HG02642 (cell line): ENCODE measurements at regions not wholly inside any gene's neighbourhood (a gene's known extent, or its start where the extent isn't known, plus 50 kb on each side); places are given as distances from the start of the nearest gene placed in this dataset.
"Not testable (repeated sequence)": the region's sequence is repeated elsewhere in the genome, so short reads cannot be mapped to it uniquely, and the experiment has no call there.

ENCODE experiments used
- ATAC-seq: cut with Tn5 transposase; IDR thresholded peaks from one replicate; pipeline ENCODE4 v1.9.1; 2021; ENCODE audit warnings: mild to moderate bottlenecking; ENCODE audit not compliant: unreplicated experiment, poor library complexity

GRCh38 chr13:65633806-65634205 is 1596.3 kb downstream of the PCDH9 start:
- no peak for ATAC-seq

GRCh38 chr13:65631078-65631477 is 1599.1 kb downstream of the PCDH9 start:
- no peak for ATAC-seq

- ATAC-seq = no peak
These were observed 1600.2 kb downstream of the PCDH9 start for GRCh38 chr13:65629926-65630325.

GRCh38 chr13:65623148-65623547 is 1607.0 kb downstream of the PCDH9 start:
- ATAC-seq = no peak

- ATAC-seq = no peak
These were observed 1614.6 kb downstream of the PCDH9 start for GRCh38 chr13:65615506-65615905.

- peak; percentile 62 for ATAC-seq
These were observed 1617.1 kb downstream of the PCDH9 start for GRCh38 chr13:65613004-65613403.

- no peak for ATAC-seq
These were observed 1620.8 kb downstream of the PCDH9 start for GRCh38 chr13:65609350-65609749.

GRCh38 chr13:65606622-65607021 is 1623.5 kb downstream of the PCDH9 start:
- no peak for ATAC-seq

- ATAC-seq = no peak
These were observed 1624.7 kb downstream of the PCDH9 start for GRCh38 chr13:65605396-65605795.

- no peak for ATAC-seq
These were observed 1627.0 kb downstream of the PCDH9 start for GRCh38 chr13:65603160-65603559.

- no peak for ATAC-seq
These were observed 1628.3 kb downstream of the PCDH9 start for GRCh38 chr13:65601855-65602254.

- ATAC-seq = no peak
These were observed 1629.4 kb downstream of the PCDH9 start for GRCh38 chr13:65600702-65601101.

- ATAC-seq = no peak
These were observed 1632.0 kb downstream of the PCDH9 start for GRCh38 chr13:65597839-65598818.

- no peak for ATAC-seq
These were observed 1634.2 kb downstream of the PCDH9 start for GRCh38 chr13:65595916-65596315.

GRCh38 chr13:65594298-65594781 is 1635.8 kb downstream of the PCDH9 start:
- no peak for ATAC-seq

GRCh38 chr13:65593298-65593874 is 1636.8 kb downstream of the PCDH9 start:
- no peak for ATAC-seq

GRCh38 chr13:65592731-65593130 is 1637.4 kb downstream of the PCDH9 start:
- no peak for ATAC-seq

GRCh38 chr13:65585346-65585745 is 1644.8 kb downstream of the PCDH9 start:
- ATAC-seq = no peak

- ATAC-seq = no peak
These were observed 1646.0 kb downstream of the PCDH9 start for GRCh38 chr13:65584126-65584525.

GRCh38 chr13:65582160-65582559 is 1648.0 kb downstream of the PCDH9 start:
- ATAC-seq = no peak

GRCh38 chr13:65564561-65564960 is 1665.6 kb downstream of the PCDH9 start:
- not testable (repeated sequence) for ATAC-seq
